HEK293 (cell line): ENCODE measurements at regions not wholly inside any gene's neighbourhood (a gene's known extent, or its start where the extent isn't known, plus 50 kb on each side); places are given as distances from the start of the nearest gene placed in this dataset.

Experiments
- CTCF ChIA-PET: fragments of 350-600 bp; formaldehyde crosslinking; extraction: SDS; loops from one replicate; lab custom pipeline; 2021; ENCODE audit warnings: antibody characterized with exemption; lab: Yijun Ruan, JAX
- POLR2A ChIA-PET: fragments of 300-600 bp; formaldehyde crosslinking; extraction: SDS; loops from one replicate; lab custom pipeline; 2020; ENCODE audit warnings: antibody characterized with exemption, inconsistent platforms; lab: Yijun Ruan, JAX
- H3K27ac ChIP-seq: fragments of 200-500 bp; sonication (Bioruptor generic); 2 replicates; pipeline ENCODE4 v1.5.1; 2014; ENCODE audit warnings: low read depth, low read length, control low read depth, inconsistent platforms; ENCODE audit errors: extremely low read depth
- H3K36me3 ChIP-seq, 2 experiments: fragments of 200-500 bp in 1 of 2; sonication (Bioruptor generic) in 1 of 2; 1 replicate in 1 of 2; 2 replicates in 1 of 2; pipeline ENCODE4 v1.5.1; 2014 to 2017; ENCODE audit warnings: inconsistent platforms in 2 of 2, low read length in 2 of 2; ENCODE audit not compliant: control insufficient read depth in 2 of 2, insufficient read depth in 1 of 2
- H3K4me1 ChIP-seq: fragments of 200-500 bp; sonication (Bioruptor generic); 2 replicates; pipeline ENCODE4 v1.5.1; 2014; ENCODE audit warnings: mild to moderate bottlenecking, low read length, inconsistent platforms; ENCODE audit not compliant: control insufficient read depth, insufficient read depth
- H3K4me3 ChIP-seq: 2 replicates; pipeline ENCODE4 v1.5.1; 2011; ENCODE audit warnings: low read depth, mild to moderate bottlenecking, control low read depth, low read length, moderate library complexity
- H3K9me3 ChIP-seq: fragments of 200-500 bp; sonication (Bioruptor generic); 2 replicates; pipeline ENCODE4 v1.5.1; 2014; ENCODE audit warnings: low read depth, low read length, inconsistent platforms; ENCODE audit not compliant: control insufficient read depth, insufficient read depth
- GLIS1 ChIP-seq: fragments of 450-650 bp; formaldehyde crosslinking; IDR thresholded peaks from 2 replicates; pipeline ENCODE4 v1.5.1; 2016; ENCODE audit warnings: missing biosample characterization, missing genetic modification characterization
- HOXA7 ChIP-seq: sonication (generic); formaldehyde crosslinking; IDR thresholded peaks from 2 replicates; pipeline ENCODE4 v1.8.1; 2022; ENCODE audit warnings: missing genetic modification reagents, borderline replicate concordance
- KLF1 ChIP-seq: fragments of 450-650 bp; formaldehyde crosslinking; IDR thresholded peaks from 2 replicates; pipeline ENCODE4 v1.5.1; 2016; ENCODE audit warnings: missing biosample characterization, missing genetic modification characterization
- KLF10 ChIP-seq: fragments of 450-650 bp; IDR thresholded peaks from 2 replicates; pipeline ENCODE4 v1.5.1; 2018; ENCODE audit warnings: missing biosample characterization, mild to moderate bottlenecking, missing genetic modification characterization
- KLF7 ChIP-seq: fragments of 450-650 bp; formaldehyde crosslinking; IDR thresholded peaks from 2 replicates; pipeline ENCODE4 v1.5.1; 2016; ENCODE audit warnings: missing biosample characterization, missing genetic modification characterization, borderline replicate concordance
- MYNN ChIP-seq: fragments of 450-650 bp; formaldehyde crosslinking; IDR thresholded peaks from 2 replicates; pipeline ENCODE4 v1.5.1; 2016; ENCODE audit warnings: missing biosample characterization, missing genetic modification characterization, borderline replicate concordance
- OSR2 ChIP-seq: fragments of 450-650 bp; formaldehyde crosslinking; IDR thresholded peaks from 2 replicates; pipeline ENCODE4 v1.5.1; 2016; ENCODE audit warnings: missing biosample characterization, missing genetic modification characterization
- PRDM1 ChIP-seq: fragments of 450-650 bp; formaldehyde crosslinking; IDR thresholded peaks from 2 replicates; pipeline ENCODE4; 2016; ENCODE audit warnings: missing biosample characterization, missing genetic modification characterization
- PRDM6 ChIP-seq: fragments of 450-650 bp; formaldehyde crosslinking; IDR thresholded peaks from 2 replicates; pipeline ENCODE4 v1.5.1; 2017; ENCODE audit warnings: missing biosample characterization, missing genetic modification characterization
- SALL2 ChIP-seq: fragments of 450-650 bp; formaldehyde crosslinking; IDR thresholded peaks from 2 replicates; pipeline ENCODE4 v1.5.0; 2017; ENCODE audit warnings: missing biosample characterization, mild to moderate bottlenecking, missing genetic modification characterization, borderline replicate concordance
- ZFP41 ChIP-seq: fragments of 450-650 bp; formaldehyde crosslinking; IDR thresholded peaks from 2 replicates; pipeline ENCODE4 v1.5.1; 2016; ENCODE audit warnings: missing biosample characterization, missing genetic modification characterization, borderline replicate concordance
- ZNF138 ChIP-seq: fragments of 450-650 bp; formaldehyde crosslinking; IDR thresholded peaks from 2 replicates; pipeline ENCODE4 v1.5.1; 2016; ENCODE audit warnings: missing biosample characterization, missing genetic modification characterization, borderline replicate concordance
- ZNF221 ChIP-seq: fragments of 450-650 bp; formaldehyde crosslinking; IDR thresholded peaks from 2 replicates; pipeline ENCODE4 v1.5.1; 2017; ENCODE audit warnings: missing biosample characterization, missing genetic modification characterization, borderline replicate concordance
- ZNF274 ChIP-seq, 2 experiments: fragments of 200-500 bp in 1 of 2; fragments of 450-650 bp in 1 of 2; sonication (Bioruptor generic) in 1 of 2; formaldehyde crosslinking in 1 of 2; IDR thresholded peaks; 2 replicates each; pipeline versions ENCODE4 v1.5.1 to v1.6.1; 2014 to 2016; ENCODE audit warnings: borderline replicate concordance in 1 of 2, inconsistent platforms in 1 of 2, low read length in 1 of 2, missing biosample characterization in 1 of 2, missing genetic modification characterization in 1 of 2
- ZNF416 ChIP-seq: fragments of 450-650 bp; formaldehyde crosslinking; IDR thresholded peaks from 2 replicates; pipeline ENCODE4 v1.5.1; 2016; ENCODE audit warnings: missing biosample characterization, missing genetic modification characterization
- ZNF433 ChIP-seq: fragments of 450-650 bp; formaldehyde crosslinking; IDR thresholded peaks from 2 replicates; pipeline ENCODE4 v1.5.1; 2016; ENCODE audit warnings: missing biosample characterization, missing genetic modification characterization, low read depth
- ZNF510 ChIP-seq: fragments of 450-650 bp; formaldehyde crosslinking; IDR thresholded peaks from 2 replicates; pipeline ENCODE4 v1.5.1; 2018; ENCODE audit warnings: mild to moderate bottlenecking, missing genetic modification characterization, missing biosample characterization; ENCODE audit not compliant: insufficient replicate concordance
- ZNF571 ChIP-seq: fragments of 450-650 bp; formaldehyde crosslinking; IDR thresholded peaks from 2 replicates; pipeline ENCODE4 v1.5.0; 2017; ENCODE audit warnings: missing biosample characterization, missing genetic modification characterization
- ZNF624 ChIP-seq: fragments of 450-650 bp; formaldehyde crosslinking; IDR thresholded peaks from 2 replicates; pipeline ENCODE4 v1.5.1; 2017; ENCODE audit warnings: missing biosample characterization, missing genetic modification characterization
- ZNF692 ChIP-seq: fragments of 450-650 bp; formaldehyde crosslinking; IDR thresholded peaks from 2 replicates; pipeline ENCODE4 v1.5.1; 2016; ENCODE audit warnings: missing biosample characterization, missing genetic modification characterization
- ZNF707 ChIP-seq: fragments of 450-650 bp; formaldehyde crosslinking; IDR thresholded peaks from 2 replicates; pipeline ENCODE4 v1.5.1; 2016; ENCODE audit warnings: missing biosample characterization, missing genetic modification characterization
- ZSCAN23 ChIP-seq: fragments of 450-650 bp; formaldehyde crosslinking; IDR thresholded peaks from 2 replicates; pipeline ENCODE4 v1.5.1; 2016; ENCODE audit warnings: missing biosample characterization, missing genetic modification characterization
- TF ChIP-seq, protein P1 (sequence below): fragments of 450-650 bp; formaldehyde crosslinking; IDR thresholded peaks from 2 replicates; pipeline ENCODE4 v1.5.1; 2017; ENCODE audit warnings: missing biosample characterization, missing genetic modification characterization
- TF ChIP-seq, protein P2 (sequence below): fragments of 450-650 bp; formaldehyde crosslinking; IDR thresholded peaks from 2 replicates; pipeline ENCODE4 v1.5.1; 2017; ENCODE audit warnings: missing biosample characterization, missing genetic modification characterization
- TF ChIP-seq, protein P3 (sequence below): fragments of 450-650 bp; formaldehyde crosslinking; IDR thresholded peaks from 2 replicates; pipeline ENCODE4 v1.5.1; 2016; ENCODE audit warnings: missing biosample characterization, missing genetic modification characterization

DNA sequence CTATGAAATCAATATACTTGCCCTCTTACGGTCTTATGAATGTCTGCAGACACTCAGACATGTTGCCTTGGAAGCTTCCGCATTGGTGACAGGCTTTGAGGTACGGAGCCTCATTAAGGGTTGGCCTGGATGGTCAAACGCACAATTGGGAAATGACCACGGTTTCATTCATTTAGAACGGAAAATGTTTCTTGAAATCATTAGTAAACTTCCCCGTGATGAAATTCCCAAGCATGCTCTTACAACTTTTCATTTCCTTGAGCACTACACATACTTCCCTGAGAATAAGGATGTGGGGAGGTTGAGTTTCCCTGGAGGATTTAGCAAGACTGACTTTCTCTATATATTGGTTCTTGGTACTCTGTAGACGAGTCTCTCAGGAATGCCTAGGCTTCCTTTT is 146.3 kb downstream of the HLX start (continued):
- TF ChIP-seq ZNF510 (no peak), KLF7 (tag by site-specific recombination) (no peak)
- TF ChIP-seq, protein P1, sequence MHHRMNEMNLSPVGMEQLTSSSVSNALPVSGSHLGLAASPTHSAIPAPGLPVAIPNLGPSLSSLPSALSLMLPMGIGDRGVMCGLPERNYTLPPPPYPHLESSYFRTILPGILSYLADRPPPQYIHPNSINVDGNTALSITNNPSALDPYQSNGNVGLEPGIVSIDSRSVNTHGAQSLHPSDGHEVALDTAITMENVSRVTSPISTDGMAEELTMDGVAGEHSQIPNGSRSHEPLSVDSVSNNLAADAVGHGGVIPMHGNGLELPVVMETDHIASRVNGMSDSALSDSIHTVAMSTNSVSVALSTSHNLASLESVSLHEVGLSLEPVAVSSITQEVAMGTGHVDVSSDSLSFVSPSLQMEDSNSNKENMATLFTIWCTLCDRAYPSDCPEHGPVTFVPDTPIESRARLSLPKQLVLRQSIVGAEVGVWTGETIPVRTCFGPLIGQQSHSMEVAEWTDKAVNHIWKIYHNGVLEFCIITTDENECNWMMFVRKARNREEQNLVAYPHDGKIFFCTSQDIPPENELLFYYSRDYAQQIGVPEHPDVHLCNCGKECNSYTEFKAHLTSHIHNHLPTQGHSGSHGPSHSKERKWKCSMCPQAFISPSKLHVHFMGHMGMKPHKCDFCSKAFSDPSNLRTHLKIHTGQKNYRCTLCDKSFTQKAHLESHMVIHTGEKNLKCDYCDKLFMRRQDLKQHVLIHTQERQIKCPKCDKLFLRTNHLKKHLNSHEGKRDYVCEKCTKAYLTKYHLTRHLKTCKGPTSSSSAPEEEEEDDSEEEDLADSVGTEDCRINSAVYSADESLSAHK (tag by site-specific recombination): no peak
- TF ChIP-seq, all 188 proteins: peak for 0

DNA sequence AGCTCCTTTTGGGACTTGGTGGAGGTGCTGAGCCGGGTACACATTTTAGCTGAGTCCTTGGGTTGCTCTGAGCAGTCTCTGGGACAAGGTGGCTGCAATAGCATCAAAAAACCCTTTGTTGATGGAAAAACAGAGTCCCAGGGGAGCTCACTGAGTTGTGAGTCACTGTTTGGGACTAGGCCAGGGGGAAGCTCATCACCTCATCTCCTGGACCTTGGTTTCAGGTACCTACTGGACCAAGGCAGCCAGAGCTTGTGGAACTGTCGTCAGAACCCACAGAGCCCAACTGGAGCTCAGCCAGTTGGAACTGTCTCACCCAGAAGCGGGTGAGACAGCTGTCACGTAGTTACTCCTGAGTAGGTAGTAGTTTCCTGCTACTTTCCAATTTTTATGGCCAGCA is 146.7 kb downstream of the HLX start:
- Histone ChIP-seq H3K27ac (no peak overlapping the region), H3K4me1 (no peaks in the 10 kb centered on the region), H3K36me3 (no peaks in the 10 kb centered on the region), H3K4me3 (no peak overlapping the region), H3K9me3 (no peaks in the 10 kb centered on the region)
- TF ChIP-seq SALL2 (tag by site-specific recombination): no peak
- no peak for TF ChIP-seq ZNF274 (IDR thresholded peaks at IDR 0.05; ENCODE audit: low read length)
- no peak for TF ChIP-seq ZNF274 (tag by site-specific recombination; IDR thresholded peaks at IDR 0.05; ENCODE audit: borderline replicate concordance)
- TF ChIP-seq KLF1 (tag by site-specific recombination): no peak
- no peak for TF ChIP-seq ZNF416 (tag by site-specific recombination)
- TF ChIP-seq GLIS1: no peak
- no peak for TF ChIP-seq PRDM6 (tag by site-specific recombination)
- no peak for TF ChIP-seq OSR2 (tag by site-specific recombination)
- TF ChIP-seq MYNN (tag by site-specific recombination): no peak
- TF ChIP-seq KLF10 (tag by site-specific recombination): no peak
- TF ChIP-seq ZNF433: no peak
- TF ChIP-seq, protein P2, sequence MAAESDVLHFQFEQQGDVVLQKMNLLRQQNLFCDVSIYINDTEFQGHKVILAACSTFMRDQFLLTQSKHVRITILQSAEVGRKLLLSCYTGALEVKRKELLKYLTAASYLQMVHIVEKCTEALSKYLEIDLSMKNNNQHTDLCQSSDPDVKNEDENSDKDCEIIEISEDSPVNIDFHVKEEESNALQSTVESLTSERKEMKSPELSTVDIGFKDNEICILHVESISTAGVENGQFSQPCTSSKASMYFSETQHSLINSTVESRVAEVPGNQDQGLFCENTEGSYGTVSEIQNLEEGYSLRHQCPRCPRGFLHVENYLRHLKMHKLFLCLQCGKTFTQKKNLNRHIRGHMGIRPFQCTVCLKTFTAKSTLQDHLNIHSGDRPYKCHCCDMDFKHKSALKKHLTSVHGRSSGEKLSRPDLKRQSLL: no peak
- no peak for TF ChIP-seq PRDM1 (tag by site-specific recombination)
- ChIA-PET CTCF (no interaction called here), POLR2A (no interaction called here)

DNA sequence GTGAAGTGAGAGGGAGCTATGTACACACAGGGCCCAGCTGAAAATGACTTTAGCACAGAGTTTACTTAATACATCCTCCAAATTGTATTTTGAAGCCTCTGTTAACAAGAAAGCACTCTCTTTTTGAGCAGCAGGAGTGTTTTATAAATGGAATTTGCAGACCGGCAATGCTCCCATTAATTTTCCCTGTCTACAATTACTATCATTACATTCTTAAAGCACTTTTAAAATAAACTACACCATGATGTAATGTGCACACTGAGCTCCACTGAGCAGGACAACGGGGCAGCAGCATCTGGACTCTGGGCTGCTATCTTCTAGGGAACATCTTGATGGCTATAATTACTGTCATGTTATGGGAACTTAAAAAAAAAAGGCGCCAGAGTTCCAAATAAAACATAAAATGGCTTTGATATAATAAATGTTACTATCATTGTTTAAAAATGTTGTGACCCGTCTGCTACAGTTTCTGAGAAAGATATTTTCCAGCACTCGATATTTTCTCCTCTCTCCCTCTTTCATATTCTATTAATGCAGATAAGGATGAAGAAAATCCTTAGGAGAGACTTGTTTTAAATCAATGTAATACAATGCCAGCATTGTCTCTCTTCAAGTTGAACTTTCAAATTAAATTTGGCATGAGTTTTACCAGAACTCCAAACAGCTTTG is 150.9 kb downstream of the HLX start:
- CTCF ChIA-PET: interaction anchor here (0.5 to 0.7 kb wide), 2 partner anchors 158 to 412 kb away, joined by 3 to 6 read pairs; no protein-coding TSS in a partner anchor

More for the DNA sequence above, 150.9 kb downstream of the HLX start:
- no peak for TF ChIP-seq ZSCAN23 (tag by site-specific recombination)
- no peak for TF ChIP-seq ZNF624 (tag by site-specific recombination)
- no peak for TF ChIP-seq ZNF571
- TF ChIP-seq ZNF692 (tag by site-specific recombination): no peak
- TF ChIP-seq ZFP41: no peak
- TF ChIP-seq ZNF138: no peak
- no peak for TF ChIP-seq ZNF707 (tag by site-specific recombination)
- no peak for TF ChIP-seq HOXA7 (CRISPR knock-in tag)
- TF ChIP-seq, protein P3, sequence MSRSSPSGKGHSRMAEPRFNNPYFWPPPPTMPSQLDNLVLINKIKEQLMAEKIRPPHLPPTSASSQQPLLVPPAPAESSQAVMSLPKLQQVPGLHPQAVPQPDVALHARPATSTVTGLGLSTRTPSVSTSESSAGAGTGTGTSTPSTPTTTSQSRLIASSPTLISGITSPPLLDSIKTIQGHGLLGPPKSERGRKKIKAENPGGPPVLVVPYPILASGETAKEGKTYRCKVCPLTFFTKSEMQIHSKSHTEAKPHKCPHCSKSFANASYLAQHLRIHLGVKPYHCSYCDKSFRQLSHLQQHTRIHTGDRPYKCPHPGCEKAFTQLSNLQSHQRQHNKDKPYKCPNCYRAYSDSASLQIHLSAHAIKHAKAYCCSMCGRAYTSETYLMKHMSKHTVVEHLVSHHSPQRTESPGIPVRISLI (tag by site-specific recombination): no peak
- no peak for TF ChIP-seq ZNF221 (tag by site-specific recombination)
- Histone ChIP-seq H3K36me3 (no peaks in the 10 kb centered on the region), H3K4me1 (no peaks in the 10 kb centered on the region), H3K27ac (no peak overlapping the region), H3K4me3 (no peak overlapping the region), H3K9me3 (no peaks in the 10 kb centered on the region)
- POLR2A ChIA-PET: no interaction called here
